ENCODE measurements at regions not wholly inside any gene's neighbourhood (a gene's known extent, or its start where the extent isn't known, plus 50 kb on each side); places are given as distances from the start of the nearest gene placed in this dataset.

- Histone ChIP-seq H3K27ac (ENCODE audit: low read depth in 2 of 2, low read length in 1 of 2) (no peak overlapping the region), H3K36me3 (replicated peaks in 1 of 2; ENCODE audit: control insufficient read depth in 1 of 2, insufficient read depth in 2 of 2, low read length in 1 of 2) (no peaks in the 10 kb centered on the region), H2AFZ (ENCODE audit: low read depth) (no peak overlapping the region), H3K9me3 (no peaks in the 10 kb centered on the region), H4K20me1 (ENCODE audit: insufficient read depth) (no peaks in the 10 kb centered on the region), H3K27me3 (ENCODE audit: insufficient read depth) (no peaks in the 10 kb centered on the region), H3F3A (replicated peaks; ENCODE audit: insufficient read depth) (no peaks in the 10 kb centered on the region), H3K4me1 (ENCODE audit: control insufficient read depth in 1 of 2, insufficient read depth in 2 of 2, low read depth in 1 of 2, low read length in 1 of 2) (no peaks in the 10 kb centered on the region), H3K4me3 (ENCODE audit: low read depth in 2 of 2, low read length in 1 of 2) (no peak overlapping the region), H3K79me2 (ENCODE audit: insufficient read depth) (no peaks in the 10 kb centered on the region; the same call in 1 of the 2 replicates), H3K9ac (no peak overlapping the region), H3K4me2 (no peak overlapping the region), H3K9me2 (no peaks in the 10 kb centered on the region)
- no peak for TF ChIP-seq RXRA (IDR thresholded peaks at IDR 0.05; ENCODE audit: borderline replicate concordance, low read depth)
- no peak for TF ChIP-seq EZH2phosphoT487 (IDR thresholded peaks at IDR 0.05; ENCODE audit: borderline replicate concordance, low read depth)
- no peak for TF ChIP-seq MXI1 (IDR thresholded peaks at IDR 0.05; ENCODE audit: low read depth, low read length)
- no peak for TF ChIP-seq FOXJ3 (CRISPR knock-in tag; IDR thresholded peaks at IDR 0.05)
- no peak for TF ChIP-seq USF2 (IDR thresholded peaks at IDR 0.05; ENCODE audit: borderline replicate concordance, low read depth, low read length)
- TF ChIP-seq NFIC (IDR thresholded peaks at IDR 0.05; ENCODE audit: borderline replicate concordance): no peak
- no peak for TF ChIP-seq JUND (IDR thresholded peaks at IDR 0.05)
- no peak for TF ChIP-seq TCF12 (IDR thresholded peaks at IDR 0.05)
- TF ChIP-seq SIN3A (IDR thresholded peaks at IDR 0.05; ENCODE audit: borderline replicate concordance, low read depth, low read length): no peak
- TF ChIP-seq RCOR1 (IDR thresholded peaks at IDR 0.05; ENCODE audit: low read length): no peak
- TF ChIP-seq, protein P1, sequence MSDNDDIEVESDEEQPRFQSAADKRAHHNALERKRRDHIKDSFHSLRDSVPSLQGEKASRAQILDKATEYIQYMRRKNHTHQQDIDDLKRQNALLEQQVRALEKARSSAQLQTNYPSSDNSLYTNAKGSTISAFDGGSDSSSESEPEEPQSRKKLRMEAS (IDR thresholded peaks at IDR 0.05; ENCODE audit: low read depth): no peak
- ChIA-PET CTCF (interaction anchor here (1.0 kb wide), 1 partner anchor 62 kb away, joined by 3 read pairs; no protein-coding TSS in a partner anchor), POLR2A (no interaction called here)
- DNase-seq: no peak
Observed at GRCh38 chr5:28104080-28104479, 1065.7 kb upstream of the CDH9 start.

DNA sequence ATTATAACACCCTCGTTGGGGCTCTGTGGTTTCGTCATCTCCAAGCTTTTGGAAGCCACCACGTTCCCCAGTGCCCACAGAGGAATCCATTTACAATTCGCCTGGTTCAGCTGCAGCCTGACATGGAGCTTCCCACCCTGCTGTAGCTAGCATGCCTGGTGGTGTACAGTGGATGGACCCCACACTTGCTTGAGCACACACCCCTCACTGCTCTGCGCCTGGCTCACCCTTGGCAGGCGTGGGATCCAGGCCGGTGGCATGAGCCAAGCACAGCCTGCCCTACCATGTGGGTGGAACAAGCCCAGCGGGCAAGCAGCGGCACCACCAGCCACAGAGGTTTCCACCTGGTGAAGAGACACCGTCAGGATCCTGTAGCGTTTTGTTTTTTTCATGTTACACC is 1045.7 kb upstream of the CDH9 start:
- ChIA-PET POLR2A (no interaction called here), CTCF (no interaction called here)
- no peak for DNase-seq
- no peaks in the 10 kb centered on the region for H3K27me3 ChIP-seq (ENCODE audit: insufficient read depth)
- H3K79me2 ChIP-seq (ENCODE audit: insufficient read depth): no peaks in the 10 kb centered on the region
- no peaks in the 10 kb centered on the region for H3K9me2 ChIP-seq
- H3K9me3 ChIP-seq: 0 out of 2 replicates have a peak, but pooled peaks cover 3% of the 10 kb centered on the region
- no peaks in the 10 kb centered on the region for H3K36me3 ChIP-seq (replicated peaks in 1 of 2; ENCODE audit: control insufficient read depth in 1 of 2, insufficient read depth in 2 of 2, low read length in 1 of 2)
- H3K4me3 ChIP-seq (ENCODE audit: low read depth in 2 of 2, low read length in 1 of 2): no peak overlapping the region
- H4K20me1 ChIP-seq (ENCODE audit: insufficient read depth): no peaks in the 10 kb centered on the region
- WGBS (ENCODE audit: low lambda C conversion rate): 30% methylated on average over 6 of the region's 11 CpGs
- no peaks in the 10 kb centered on the region for H3K4me1 ChIP-seq (ENCODE audit: control insufficient read depth in 1 of 2, insufficient read depth in 2 of 2, low read depth in 1 of 2, low read length in 1 of 2)
- H3K9ac ChIP-seq: no peak overlapping the region
- H3K27ac ChIP-seq (ENCODE audit: low read depth in 2 of 2, low read length in 1 of 2): no peak overlapping the region
- no peak overlapping the region for H3K4me2 ChIP-seq
- H3F3A ChIP-seq (replicated peaks; ENCODE audit: insufficient read depth): no peaks in the 10 kb centered on the region
- no peak overlapping the region for H2AFZ ChIP-seq (ENCODE audit: low read depth)
- TF ChIP-seq MXI1 (IDR thresholded peaks at IDR 0.05; ENCODE audit: low read depth, low read length) (no peak), JUND (IDR thresholded peaks at IDR 0.05) (no peak), SIN3A (IDR thresholded peaks at IDR 0.05; ENCODE audit: borderline replicate concordance, low read depth, low read length) (no peak), TEAD4 (IDR thresholded peaks at IDR 0.05; ENCODE audit: borderline replicate concordance, insufficient read depth) (no peak), RFX5 (IDR thresholded peaks at IDR 0.05; ENCODE audit: low read length) (no peak), FOXM1 (IDR thresholded peaks at IDR 0.05; ENCODE audit: low read depth) (no peak), GATA2 (CRISPR knock-in tag; IDR thresholded peaks at IDR 0.05) (no peak), TCF12 (IDR thresholded peaks at IDR 0.05) (no peak), GABPA (IDR thresholded peaks at IDR 0.05; ENCODE audit: low read depth) (no peak), USF2 (IDR thresholded peaks at IDR 0.05; ENCODE audit: borderline replicate concordance, low read depth, low read length) (no peak), EZH2phosphoT487 (IDR thresholded peaks at IDR 0.05; ENCODE audit: borderline replicate concordance, low read depth) (no peak), NRF1 (IDR thresholded peaks at IDR 0.05; ENCODE audit: low read depth, low read length) (no peak), EP300 (IDR thresholded peaks at IDR 0.05; ENCODE audit: borderline replicate concordance in 1 of 2, low read depth in 1 of 2, low read length in 1 of 2) (no peak), ZBTB33 (IDR thresholded peaks at IDR 0.05; ENCODE audit: borderline replicate concordance, low read depth) (no peak), CHD2 (IDR thresholded peaks at IDR 0.05; ENCODE audit: low read length, partially characterized antibody) (no peak)
- TF ChIP-seq, protein P2, sequence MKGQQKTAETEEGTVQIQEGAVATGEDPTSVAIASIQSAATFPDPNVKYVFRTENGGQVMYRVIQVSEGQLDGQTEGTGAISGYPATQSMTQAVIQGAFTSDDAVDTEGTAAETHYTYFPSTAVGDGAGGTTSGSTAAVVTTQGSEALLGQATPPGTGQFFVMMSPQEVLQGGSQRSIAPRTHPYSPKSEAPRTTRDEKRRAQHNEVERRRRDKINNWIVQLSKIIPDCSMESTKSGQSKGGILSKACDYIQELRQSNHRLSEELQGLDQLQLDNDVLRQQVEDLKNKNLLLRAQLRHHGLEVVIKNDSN (IDR thresholded peaks at IDR 0.05; ENCODE audit: borderline replicate concordance, low read depth): no peak
- TF ChIP-seq, protein P3, sequence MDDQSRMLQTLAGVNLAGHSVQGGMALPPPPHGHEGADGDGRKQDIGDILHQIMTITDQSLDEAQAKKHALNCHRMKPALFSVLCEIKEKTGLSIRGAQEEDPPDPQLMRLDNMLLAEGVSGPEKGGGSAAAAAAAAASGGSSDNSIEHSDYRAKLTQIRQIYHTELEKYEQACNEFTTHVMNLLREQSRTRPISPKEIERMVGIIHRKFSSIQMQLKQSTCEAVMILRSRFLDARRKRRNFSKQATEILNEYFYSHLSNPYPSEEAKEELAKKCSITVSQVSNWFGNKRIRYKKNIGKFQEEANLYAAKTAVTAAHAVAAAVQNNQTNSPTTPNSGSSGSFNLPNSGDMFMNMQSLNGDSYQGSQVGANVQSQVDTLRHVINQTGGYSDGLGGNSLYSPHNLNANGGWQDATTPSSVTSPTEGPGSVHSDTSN (IDR thresholded peaks at IDR 0.05): no peak

Measured in SK-N-SH (cell line).